AG08396 (cell line): ENCODE measurements at regions not wholly inside any gene's neighbourhood (a gene's known extent, or its start where the extent isn't known, plus 50 kb on each side); places are given as distances from the start of the nearest gene placed in this dataset.

Experiments used
- DNase-seq: peaks from one replicate; pipeline ENCODE4 v3.0.0; 2012; ENCODE audit warnings: low spot score, mixed read lengths

- DNase-seq: no peak
Observed at GRCh38 chr3:165903885-165904630, 66.8 kb upstream of the BCHE start.

GRCh38 chr3:165899066-165899465 lies 61.8 kb upstream of the BCHE start:
- no peak for DNase-seq

GRCh38 chr3:165897137-165897536 lies 59.9 kb upstream of the BCHE start:
- DNase-seq: no peak

GRCh38 chr3:165895919-165896318 lies 58.7 kb upstream of the BCHE start:
- DNase-seq: no peak

GRCh38 chr3:165892565-165892964 lies 55.3 kb upstream of the BCHE start:
- no peak for DNase-seq
